Peyer's patch (tissue), 4 donors: ENCODE measurements at regions not wholly inside any gene's neighbourhood (a gene's known extent, or its start where the extent isn't known, plus 50 kb on each side); places are given as distances from the start of the nearest gene placed in this dataset.

ENCODE experiments used
- DNase-seq, 3 donors: peaks; one replicate each; pipeline ENCODE4 v3.0.0-alpha.2; 2017 to 2019
- H3K27ac ChIP-seq, 4 donors: fragments of 200-600 bp; sonication (generic); one replicate each; pipeline ENCODE4 v1.5.1; 2016 to 2019
- H3K27me3 ChIP-seq, 2 donors: fragments of 200-600 bp; sonication (generic); one replicate each; pipeline ENCODE4 v1.5.1; 2019
- H3K36me3 ChIP-seq, 3 donors: fragments of 200-600 bp; sonication (generic); one replicate each; pipeline ENCODE4 v1.5.1; 2016 to 2019
- H3K4me1 ChIP-seq, 4 donors: fragments of 200-600 bp; sonication (generic); one replicate each; pipeline ENCODE4 v1.5.1; 2016 to 2019
- H3K4me3 ChIP-seq, 4 donors: fragments of 200-600 bp; sonication (generic); 1 replicate in 3 of 4; 2 replicates in 1 of 4; pipeline ENCODE4 v1.5.1; 2016 to 2019; ENCODE audit warnings: mild to moderate bottlenecking in 1 of 4
- H3K9me3 ChIP-seq, 4 donors: fragments of 200-600 bp; sonication (generic); one replicate each; pipeline ENCODE4 v1.5.1; 2016 to 2019; ENCODE audit warnings: mild to moderate bottlenecking in 1 of 4
- POLR2A ChIP-seq, 2 donors: fragments of 450-650 bp; IDR thresholded peaks; one replicate each; pipeline ENCODE4 v1.5.1; 2017; ENCODE audit warnings: antibody characterized with exemption in 2 of 2, mild to moderate bottlenecking in 2 of 2, moderate library complexity in 2 of 2
- TF ChIP-seq, protein P1 (sequence below), 6 experiments: fragments of 450-650 bp in 4 of 6; fragments of 200-600 bp in 2 of 6; sonication (generic) in 1 of 6; IDR thresholded peaks; one replicate each; pipeline ENCODE4 v1.5.1; 2017 to 2019; ENCODE audit warnings: antibody characterized with exemption in 6 of 6, mild to moderate bottlenecking in 3 of 6, moderate library complexity in 1 of 6

DNA sequence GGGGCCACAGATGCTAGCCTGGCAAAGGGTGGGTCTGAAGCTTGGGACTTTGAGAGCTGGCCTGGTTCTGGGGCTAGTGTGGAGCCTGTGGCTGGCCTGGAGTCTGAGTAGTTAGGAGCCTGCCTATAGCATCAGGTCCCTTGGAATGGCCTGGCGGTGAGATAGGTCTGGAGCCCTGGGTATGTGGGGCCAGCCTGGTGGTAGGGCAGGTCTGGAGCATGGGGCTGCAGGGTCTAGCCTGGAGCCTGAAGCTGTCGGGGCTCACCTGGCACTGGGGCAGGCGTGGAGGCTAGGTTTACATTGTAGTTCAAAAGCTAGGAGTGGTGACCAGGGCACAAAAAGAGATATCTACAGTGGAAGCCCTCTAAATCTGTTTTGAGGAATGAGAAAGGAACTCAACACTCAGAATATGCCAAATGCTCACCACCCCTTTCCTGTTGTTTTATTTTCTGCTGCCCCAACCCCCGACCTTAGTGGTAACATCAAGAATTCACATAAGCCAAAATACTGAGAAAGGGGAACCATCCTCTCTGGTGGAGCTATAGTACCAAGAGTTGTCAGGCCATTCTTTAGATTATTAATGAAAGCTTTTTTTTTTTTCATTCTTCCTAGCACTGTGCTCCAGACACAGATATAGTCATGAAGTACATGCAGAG, 100.3 kb downstream of the TANC2 start:
- TF ChIP-seq, protein P1, sequence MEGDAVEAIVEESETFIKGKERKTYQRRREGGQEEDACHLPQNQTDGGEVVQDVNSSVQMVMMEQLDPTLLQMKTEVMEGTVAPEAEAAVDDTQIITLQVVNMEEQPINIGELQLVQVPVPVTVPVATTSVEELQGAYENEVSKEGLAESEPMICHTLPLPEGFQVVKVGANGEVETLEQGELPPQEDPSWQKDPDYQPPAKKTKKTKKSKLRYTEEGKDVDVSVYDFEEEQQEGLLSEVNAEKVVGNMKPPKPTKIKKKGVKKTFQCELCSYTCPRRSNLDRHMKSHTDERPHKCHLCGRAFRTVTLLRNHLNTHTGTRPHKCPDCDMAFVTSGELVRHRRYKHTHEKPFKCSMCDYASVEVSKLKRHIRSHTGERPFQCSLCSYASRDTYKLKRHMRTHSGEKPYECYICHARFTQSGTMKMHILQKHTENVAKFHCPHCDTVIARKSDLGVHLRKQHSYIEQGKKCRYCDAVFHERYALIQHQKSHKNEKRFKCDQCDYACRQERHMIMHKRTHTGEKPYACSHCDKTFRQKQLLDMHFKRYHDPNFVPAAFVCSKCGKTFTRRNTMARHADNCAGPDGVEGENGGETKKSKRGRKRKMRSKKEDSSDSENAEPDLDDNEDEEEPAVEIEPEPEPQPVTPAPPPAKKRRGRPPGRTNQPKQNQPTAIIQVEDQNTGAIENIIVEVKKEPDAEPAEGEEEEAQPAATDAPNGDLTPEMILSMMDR (IDR thresholded peaks at IDR 0.05): no peak
- TF ChIP-seq POLR2A (IDR thresholded peaks at IDR 0.05): no peak
- Histone ChIP-seq H3K9me3 (no peaks in the 10 kb centered on the region), H3K4me3 (no peak overlapping the region), H3K27ac (no peak overlapping the region), H3K27me3 (no peaks in the 10 kb centered on the region), H3K36me3 (no peaks in the 10 kb centered on the region), H3K4me1 (no peaks in the 10 kb centered on the region)
- no peak for DNase-seq

GRCh38 chr17:63069245-63069644, 103.2 kb downstream of the TANC2 start:
- no peaks in the 10 kb centered on the region for H3K9me3 ChIP-seq
- H3K36me3 ChIP-seq: no peaks in the 10 kb centered on the region
- DNase-seq: no peak
- TF ChIP-seq, protein P1 (IDR thresholded peaks at IDR 0.05): no peak
- TF ChIP-seq POLR2A (IDR thresholded peaks at IDR 0.05): no peak
- H3K27me3 ChIP-seq: no peaks in the 10 kb centered on the region
- no peak overlapping the region for H3K4me3 ChIP-seq
- no peaks in the 10 kb centered on the region for H3K4me1 ChIP-seq
- no peak overlapping the region for H3K27ac ChIP-seq

- Histone ChIP-seq H3K36me3 (no peaks in the 10 kb centered on the region), H3K4me1 (no peaks in the 10 kb centered on the region), H3K9me3 (no peaks in the 10 kb centered on the region), H3K27ac (no peak overlapping the region), H3K27me3 (no peaks in the 10 kb centered on the region), H3K4me3 (no peak overlapping the region)
- TF ChIP-seq, protein P1 (IDR thresholded peaks at IDR 0.05): no peak
- TF ChIP-seq POLR2A (IDR thresholded peaks at IDR 0.05): no peak
- DNase-seq: no peak
Observed at GRCh38 chr17:63070031-63070430, 104.0 kb downstream of the TANC2 start.

GRCh38 chr17:63071797-63072196, 105.8 kb downstream of the TANC2 start:
- H3K4me3 ChIP-seq: no peak overlapping the region
- H3K27ac ChIP-seq: no peak overlapping the region
- no peaks in the 10 kb centered on the region for H3K4me1 ChIP-seq
- H3K9me3 ChIP-seq: no peaks in the 10 kb centered on the region
- TF ChIP-seq POLR2A (IDR thresholded peaks at IDR 0.05): no peak
- TF ChIP-seq, protein P1 (IDR thresholded peaks at IDR 0.05): no peak
- no peaks in the 10 kb centered on the region for H3K27me3 ChIP-seq
- DNase-seq: no peak
- no peaks in the 10 kb centered on the region for H3K36me3 ChIP-seq

- H3K27me3 ChIP-seq: no peaks in the 10 kb centered on the region
- TF ChIP-seq POLR2A (IDR thresholded peaks at IDR 0.05): no peak
- TF ChIP-seq, protein P1 (IDR thresholded peaks at IDR 0.05): no peak
- no peaks in the 10 kb centered on the region for H3K9me3 ChIP-seq
- H3K27ac ChIP-seq: no peak overlapping the region
- H3K4me1 ChIP-seq: no peaks in the 10 kb centered on the region
- no peak for DNase-seq
- no peaks in the 10 kb centered on the region for H3K36me3 ChIP-seq
- H3K4me3 ChIP-seq: no peak overlapping the region
Observed at GRCh38 chr17:63075969-63076368, 109.9 kb downstream of the TANC2 start.

DNA sequence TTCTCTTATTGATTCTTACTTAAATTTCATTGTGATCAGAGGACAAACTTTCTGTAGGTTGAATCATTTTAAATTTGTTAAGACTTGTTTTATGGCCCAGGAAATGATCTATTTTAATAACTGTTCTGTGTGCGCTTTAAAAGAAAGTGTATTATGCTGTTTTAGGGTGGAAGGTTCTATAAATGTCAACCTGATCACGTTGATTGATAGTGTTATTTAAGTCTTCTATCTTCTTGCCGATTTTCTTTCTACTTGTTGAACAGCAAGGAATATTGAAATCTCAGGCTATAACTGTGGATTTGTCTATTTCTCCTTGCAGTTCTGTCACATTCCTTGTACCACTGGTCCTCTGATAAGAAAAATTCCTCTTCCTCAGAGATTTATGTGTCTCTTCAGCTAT, 112.7 kb downstream of the TANC2 start:
- Histone ChIP-seq H3K4me3 (no peak overlapping the region), H3K9me3 (no peaks in the 10 kb centered on the region), H3K4me1 (no peaks in the 10 kb centered on the region), H3K27me3 (no peaks in the 10 kb centered on the region), H3K27ac (no peak overlapping the region), H3K36me3 (no peaks in the 10 kb centered on the region)
- TF ChIP-seq, protein P1 (IDR thresholded peaks at IDR 0.05): no peak
- TF ChIP-seq POLR2A (IDR thresholded peaks at IDR 0.05): no peak
- DNase-seq: no peak
